HCT116 (cell line): ENCODE measurements at regions not wholly inside any gene's neighbourhood (a gene's known extent, or its start where the extent isn't known, plus 50 kb on each side); places are given as distances from the start of the nearest gene placed in this dataset.

Source experiments
- CTCF ChIP-seq, 3 experiments: fragments of 200-600 bp in 1 of 3; sonication (generic) in 1 of 3; IDR thresholded peaks in 2 of 3; conservative IDR thresholded peaks in 1 of 3; 2 replicates each; pipeline ENCODE4 v1.5.1; 2012 to 2017; ENCODE audit warnings: low read depth in 2 of 3, low read length in 2 of 3, antibody characterized with exemption in 1 of 3, borderline replicate concordance in 1 of 3, control low read depth in 1 of 3, mild to moderate bottlenecking in 1 of 3, mixed read lengths in 1 of 3, mixed run types in 1 of 3, moderate library complexity in 1 of 3; ENCODE audit not compliant: insufficient read depth in 1 of 3
- EZH2phosphoT487 ChIP-seq: fragments of 200-600 bp; IDR thresholded peaks from 2 replicates; pipeline ENCODE4 v1.6.1; 2018; ENCODE audit warnings: antibody characterized with exemption, borderline replicate concordance

- TF ChIP-seq CTCF (IDR thresholded peaks at IDR 0.05 in 2 of 3, conservative IDR thresholded peaks at IDR 0.05 in 1 of 3; ENCODE audit: borderline replicate concordance in 1 of 3, insufficient read depth in 1 of 3, low read depth in 2 of 3, low read length in 2 of 3) = no peak
- no peak for TF ChIP-seq EZH2phosphoT487
Measured at GRCh38 chr18:41687138-41687537, 267.9 kb upstream of the PIK3C3 start.
